ENCODE measurements at regions not wholly inside any gene's neighbourhood (a gene's known extent, or its start where the extent isn't known, plus 50 kb on each side); places are given as distances from the start of the nearest gene placed in this dataset.

DNA sequence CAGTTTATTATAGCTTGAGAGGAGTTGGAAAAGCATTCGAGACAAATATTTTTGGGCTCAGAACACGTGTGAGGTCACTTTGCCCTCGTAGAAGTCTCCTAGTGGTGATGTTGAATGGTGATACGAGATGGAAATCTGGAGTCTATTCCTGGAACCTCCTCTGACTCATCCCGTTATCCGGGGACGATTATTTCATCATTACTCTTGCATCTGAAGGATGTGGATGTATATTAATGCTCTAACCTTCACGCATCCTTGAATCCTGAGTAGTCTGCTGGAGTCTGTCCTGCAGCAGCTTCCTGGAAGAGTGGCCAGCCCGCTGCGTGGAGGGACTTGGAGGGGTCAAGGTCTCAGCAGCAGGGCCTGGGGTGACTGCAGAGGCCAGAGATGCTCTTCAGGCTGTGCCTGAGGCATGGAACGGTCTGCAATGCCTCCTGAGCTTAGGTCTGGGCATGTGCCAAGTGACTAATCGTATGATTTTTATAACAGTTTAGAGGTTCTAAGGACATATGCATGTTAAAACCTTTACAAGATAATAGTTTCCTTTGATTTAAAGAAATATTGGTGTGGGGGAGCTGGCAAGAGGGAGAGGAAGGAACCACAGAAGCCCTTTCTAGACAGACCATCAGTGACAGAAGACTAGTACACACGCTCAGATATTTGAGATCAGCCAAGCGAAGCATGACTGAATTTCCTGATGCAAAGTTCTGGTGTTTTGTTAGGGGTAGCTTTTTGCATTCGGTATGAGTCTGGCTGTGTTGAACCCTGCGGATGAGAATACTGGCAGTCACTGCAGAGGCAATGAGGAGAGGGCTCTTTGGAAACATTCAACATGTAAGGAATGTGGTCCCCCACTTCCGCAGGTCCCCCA lies 400.2 kb downstream of the QKI start:
- H3K27ac Mint-ChIP-seq, result no peak overlapping the region
- DNase-seq (no peak), ATAC-seq (no peak)
- peaks cover 26% of the 10 kb centered on the region for H3K27me3 Mint-ChIP-seq
- peaks cover 0 to 2% of the 10 kb centered on the region in 2 donors for H3K9me3 Mint-ChIP-seq
- H3K4me1 Mint-ChIP-seq, result peaks cover 5% of the 10 kb centered on the region
- no peak overlapping the region for H3K4me3 Mint-ChIP-seq

- DNase-seq (no peak), ATAC-seq (no peak)
- no peak overlapping the region for H3K4me3 Mint-ChIP-seq
- no peaks in the 10 kb centered on the region for H3K9me3 Mint-ChIP-seq
- H3K4me1 Mint-ChIP-seq, result peaks cover 5% of the 10 kb centered on the region
- H3K27ac Mint-ChIP-seq, result peak overlapping the region in 1 of 2 donors; percentile 48
- H3K27me3 Mint-ChIP-seq, result peaks cover 26% of the 10 kb centered on the region
Measured at GRCh38 chr6:163813979-163814493, 399.5 kb downstream of the QKI start.

DNA sequence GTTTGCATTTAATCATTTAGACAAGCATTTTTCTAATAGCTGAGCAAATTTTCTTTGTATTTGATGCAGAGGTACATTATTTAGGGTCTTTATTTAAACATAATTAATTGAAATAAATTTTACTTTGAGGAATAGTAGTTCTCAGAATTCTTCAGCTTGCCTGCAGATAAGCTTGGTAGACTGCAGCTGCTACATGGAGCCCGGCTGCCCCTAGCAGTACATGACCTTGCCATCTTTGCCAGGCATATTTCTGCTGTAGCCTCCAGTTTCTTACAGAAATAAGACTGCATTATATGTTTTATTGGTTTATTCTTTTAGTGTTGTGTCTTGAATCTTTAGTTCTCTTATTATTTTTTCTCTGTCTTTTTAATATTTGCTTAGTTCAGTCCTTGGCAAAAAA lies 396.8 kb downstream of the QKI start:
- Mint-ChIP-seq H3K27ac (no peak overlapping the region), H3K27me3 (peaks cover 26% of the 10 kb centered on the region), H3K4me1 (peaks cover 5% of the 10 kb centered on the region), H3K4me3 (no peak overlapping the region), H3K9me3 (no peaks in the 10 kb centered on the region)
- no peak for ATAC-seq
- no peak for DNase-seq

DNA sequence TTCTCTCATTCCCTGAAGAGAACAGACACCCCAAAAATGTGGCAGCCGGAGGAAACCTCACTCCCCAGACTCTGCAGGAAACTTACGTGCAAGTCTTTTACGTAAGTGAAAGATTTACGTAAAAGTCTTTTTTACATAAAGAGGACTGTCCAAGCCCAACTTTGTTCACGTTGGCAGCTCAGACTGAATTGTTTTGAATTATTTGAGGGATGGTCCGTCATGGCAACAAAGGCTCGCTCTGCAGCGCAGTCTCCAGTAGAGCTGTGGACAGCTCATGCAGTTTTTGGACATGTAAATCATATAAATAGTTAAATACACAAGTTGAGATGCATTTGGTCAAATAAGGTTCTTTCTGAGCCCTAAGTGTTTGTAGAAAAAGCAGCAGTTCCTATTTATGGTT lies 394.8 kb downstream of the QKI start:
- no peak for DNase-seq
- Mint-ChIP-seq H3K27me3 (peaks cover 15% of the 10 kb centered on the region), H3K4me3 (no peak overlapping the region), H3K27ac (no peak overlapping the region), H3K9me3 (no peaks in the 10 kb centered on the region), H3K4me1 (peaks cover 5% of the 10 kb centered on the region)
- no peak for ATAC-seq

GRCh38 chr6:163808871-163809270 lies 394.4 kb downstream of the QKI start:
- ATAC-seq, result no peak
- no peaks in the 10 kb centered on the region for H3K9me3 Mint-ChIP-seq

DNA sequence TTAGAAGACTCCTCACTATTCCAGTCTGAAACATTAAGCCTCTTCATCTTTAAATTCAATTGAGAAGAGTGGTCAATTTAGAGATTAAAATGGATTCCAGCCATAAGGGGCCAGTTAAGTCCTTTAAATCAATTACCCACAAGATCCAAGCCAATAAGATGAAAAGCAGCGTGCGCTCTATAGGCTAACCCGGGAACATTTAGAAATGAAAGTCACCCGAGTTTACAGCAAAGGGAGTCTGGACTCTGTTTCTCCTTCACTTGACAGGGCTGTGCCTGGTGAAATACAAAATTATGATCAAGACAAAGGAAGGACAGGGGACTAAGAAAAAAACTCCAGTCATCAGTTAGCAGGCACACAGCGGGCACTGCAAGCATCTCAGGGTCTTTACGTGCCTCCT lies 393.7 kb downstream of the QKI start:
- H3K4me3 Mint-ChIP-seq, result no peak overlapping the region
- no peaks in the 10 kb centered on the region for H3K4me1 Mint-ChIP-seq
- H3K27me3 Mint-ChIP-seq, result peaks cover 8% of the 10 kb centered on the region
- no peaks in the 10 kb centered on the region for H3K9me3 Mint-ChIP-seq
- ATAC-seq, result no peak
- DNase-seq, result no peak
- H3K27ac Mint-ChIP-seq, result no peak overlapping the region

More at GRCh38 chr6:163808871-163809270, 394.4 kb downstream of the QKI start:
- H3K4me3 Mint-ChIP-seq, result no peak overlapping the region
- peaks cover under 1% of the 10 kb centered on the region for H3K4me1 Mint-ChIP-seq
- no peak overlapping the region for H3K27ac Mint-ChIP-seq
- no peak for DNase-seq
- peaks cover 10% of the 10 kb centered on the region for H3K27me3 Mint-ChIP-seq

DNA sequence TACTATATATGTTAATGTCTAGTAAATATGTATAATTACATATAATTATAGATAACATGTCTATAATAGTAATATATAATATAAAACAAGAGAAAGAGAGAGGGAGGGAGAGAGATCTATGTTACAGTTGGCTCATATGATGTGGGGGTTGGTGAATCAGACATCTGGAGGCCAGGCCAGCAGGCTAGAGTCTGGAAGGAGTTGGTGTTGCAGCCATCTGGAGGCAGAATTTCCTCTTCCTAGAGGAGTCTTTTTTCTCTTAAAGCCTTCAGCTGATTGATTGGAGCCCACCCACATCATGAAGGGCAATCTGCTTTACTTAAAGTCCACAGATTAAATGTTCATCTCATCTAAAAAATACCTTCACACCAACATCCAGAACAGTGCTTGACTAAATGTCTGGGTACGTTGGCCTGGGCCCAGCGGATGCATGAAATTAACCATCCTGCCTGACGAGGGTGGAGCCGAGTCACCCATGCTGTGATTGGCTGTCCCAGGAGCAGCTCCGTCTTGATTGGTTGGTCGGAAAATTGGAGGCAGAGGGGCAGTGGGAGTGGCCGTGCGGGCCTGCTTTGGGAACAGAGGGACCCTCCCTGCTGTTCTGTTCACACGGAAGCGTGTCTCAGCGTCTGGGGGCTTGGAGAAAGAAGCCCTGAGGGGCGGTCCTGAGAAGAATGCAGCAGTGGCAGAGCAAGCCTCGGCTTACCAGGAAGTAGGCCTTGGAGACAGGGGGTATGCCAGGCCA lies 392.4 kb downstream of the QKI start:
- Mint-ChIP-seq H3K9me3 (no peaks in the 10 kb centered on the region), H3K4me3 (no peak overlapping the region), H3K27me3 (peaks cover 8% of the 10 kb centered on the region), H3K4me1 (no peaks in the 10 kb centered on the region), H3K27ac (no peak overlapping the region)
- DNase-seq (no peak), ATAC-seq (no peak)

- ATAC-seq, result no peak
- H3K9me3 Mint-ChIP-seq, result peaks cover 3 to 4% of the 10 kb centered on the region in 2 donors
- H3K27ac Mint-ChIP-seq, result no peak overlapping the region
- no peaks in the 10 kb centered on the region for H3K4me1 Mint-ChIP-seq
- no peak overlapping the region for H3K4me3 Mint-ChIP-seq
- H3K27me3 Mint-ChIP-seq, result peaks cover 8% of the 10 kb centered on the region
- no peak for DNase-seq
Measured at GRCh38 chr6:163804991-163805390, 390.5 kb downstream of the QKI start.

DNA sequence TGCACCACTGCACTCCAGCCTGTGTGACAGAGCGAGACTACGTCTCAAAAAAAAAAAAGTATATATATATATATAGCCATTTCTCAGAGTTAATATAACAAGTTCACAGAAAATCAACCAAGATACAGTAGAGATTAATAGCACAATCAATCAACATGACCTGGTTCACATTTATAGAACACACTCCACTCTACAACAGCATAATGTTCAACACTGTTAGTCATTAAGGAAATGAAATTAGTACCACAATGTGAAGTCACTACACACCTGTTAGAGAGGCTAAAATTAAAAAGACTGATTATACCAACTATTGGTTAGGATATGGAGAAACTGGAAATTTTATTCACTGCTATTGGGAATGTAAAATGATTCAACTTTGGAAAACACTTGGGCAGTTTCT lies 387.7 kb downstream of the QKI start:
- H3K27ac Mint-ChIP-seq, result no peak overlapping the region
- no peak overlapping the region for H3K4me3 Mint-ChIP-seq
- DNase-seq, result no peak
- peaks cover 15% of the 10 kb centered on the region for H3K27me3 Mint-ChIP-seq
- no peak for ATAC-seq
- no peaks in the 10 kb centered on the region for H3K4me1 Mint-ChIP-seq
- H3K9me3 Mint-ChIP-seq, result peaks cover 4 to 7% of the 10 kb centered on the region in 2 donors

DNA sequence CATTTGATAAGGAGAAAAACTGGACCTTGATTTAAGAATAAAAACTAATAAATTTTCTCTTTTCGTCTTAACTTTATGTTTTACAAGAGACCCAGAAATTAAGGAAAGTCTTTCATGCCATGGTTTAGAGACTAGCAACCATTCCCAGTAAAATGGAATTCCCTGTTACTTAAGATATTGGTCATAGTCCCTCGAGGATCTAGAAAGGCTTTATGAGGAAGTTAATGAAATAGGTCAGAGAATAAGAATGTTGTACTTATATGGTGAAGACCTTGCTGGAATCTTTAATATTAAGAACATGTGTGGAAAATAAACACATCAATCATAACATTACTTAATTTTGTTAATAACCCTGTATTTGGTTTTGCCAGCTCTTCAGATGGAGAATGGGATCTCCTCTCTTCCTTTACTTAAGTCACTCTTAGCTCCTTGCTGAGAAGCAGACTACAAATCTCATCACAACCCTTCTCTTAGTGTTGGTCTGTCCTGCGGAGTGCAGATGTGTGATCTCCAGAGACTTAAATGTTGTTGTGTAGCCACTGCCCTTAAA lies 382.9 kb downstream of the QKI start:
- no peak overlapping the region for H3K27ac Mint-ChIP-seq
- H3K27me3 Mint-ChIP-seq, result peaks cover 12% of the 10 kb centered on the region
- peaks cover 4 to 7% of the 10 kb centered on the region in 2 donors for H3K9me3 Mint-ChIP-seq
- no peak for ATAC-seq
- no peaks in the 10 kb centered on the region for H3K4me1 Mint-ChIP-seq
- H3K4me3 Mint-ChIP-seq, result no peak overlapping the region
- DNase-seq, result no peak

DNA sequence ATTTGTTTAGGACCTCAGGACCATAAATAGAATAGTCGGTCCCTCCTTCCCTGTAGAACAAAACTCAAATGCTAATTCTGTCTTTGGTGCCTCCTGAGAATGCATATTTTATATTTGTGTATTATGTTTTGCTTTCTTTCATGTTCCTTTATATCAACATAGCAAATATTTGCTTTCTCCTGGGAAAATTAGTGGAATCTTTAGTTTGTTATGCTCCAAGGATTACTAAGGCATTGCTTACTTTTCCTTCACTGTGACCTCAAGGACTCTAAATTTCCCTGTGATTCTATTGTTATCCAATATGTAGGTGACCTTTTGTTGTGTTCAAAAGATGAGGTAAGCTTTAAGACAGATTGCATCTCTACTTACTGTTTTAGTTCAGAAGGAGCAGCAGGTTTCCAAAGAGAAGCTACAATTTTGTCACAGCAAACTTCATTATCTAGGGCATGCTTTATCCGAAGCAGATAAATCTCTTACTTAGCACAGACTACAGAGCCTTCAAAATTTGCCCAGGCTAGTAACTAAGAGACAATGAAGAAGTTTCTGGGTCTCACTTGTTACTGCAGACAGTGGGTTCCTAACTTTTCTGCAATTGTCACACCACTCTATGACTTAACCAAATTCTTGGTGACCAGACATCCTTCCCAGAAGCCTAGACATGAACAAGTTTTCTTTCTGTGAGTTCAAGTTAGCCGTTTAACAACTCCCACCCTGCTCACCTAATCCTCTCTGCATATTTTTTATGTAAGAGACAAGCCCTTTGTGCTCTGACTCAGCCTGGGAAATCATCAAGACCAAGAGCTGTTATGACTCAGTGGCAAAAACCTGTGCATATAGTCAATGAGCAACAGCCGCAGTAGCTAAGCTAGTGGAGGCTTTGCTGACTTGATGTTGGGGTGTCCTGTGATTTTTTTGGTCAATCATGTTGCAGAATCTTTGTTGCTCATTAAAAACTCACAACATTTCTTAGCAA lies 378.8 kb downstream of the QKI start:
- Mint-ChIP-seq H3K27ac (no peak overlapping the region), H3K4me3 (no peak overlapping the region), H3K27me3 (peaks cover 31% of the 10 kb centered on the region)

GRCh38 chr6:163790266-163790840 lies 375.8 kb downstream of the QKI start:
- no peak overlapping the region for H3K4me3 Mint-ChIP-seq
- H3K27ac Mint-ChIP-seq, result no peak overlapping the region
- no peaks in the 10 kb centered on the region for H3K4me1 Mint-ChIP-seq
- H3K9me3 Mint-ChIP-seq, result no peaks in the 10 kb centered on the region
- peaks cover 27% of the 10 kb centered on the region for H3K27me3 Mint-ChIP-seq
- no peak for DNase-seq
- ATAC-seq, result no peak

More for the DNA sequence above, 378.8 kb downstream of the QKI start:
- ATAC-seq, result peak; percentile 54
- Mint-ChIP-seq H3K4me1 (no peaks in the 10 kb centered on the region), H3K9me3 (no peaks in the 10 kb centered on the region)
- DNase-seq, result no peak

DNA sequence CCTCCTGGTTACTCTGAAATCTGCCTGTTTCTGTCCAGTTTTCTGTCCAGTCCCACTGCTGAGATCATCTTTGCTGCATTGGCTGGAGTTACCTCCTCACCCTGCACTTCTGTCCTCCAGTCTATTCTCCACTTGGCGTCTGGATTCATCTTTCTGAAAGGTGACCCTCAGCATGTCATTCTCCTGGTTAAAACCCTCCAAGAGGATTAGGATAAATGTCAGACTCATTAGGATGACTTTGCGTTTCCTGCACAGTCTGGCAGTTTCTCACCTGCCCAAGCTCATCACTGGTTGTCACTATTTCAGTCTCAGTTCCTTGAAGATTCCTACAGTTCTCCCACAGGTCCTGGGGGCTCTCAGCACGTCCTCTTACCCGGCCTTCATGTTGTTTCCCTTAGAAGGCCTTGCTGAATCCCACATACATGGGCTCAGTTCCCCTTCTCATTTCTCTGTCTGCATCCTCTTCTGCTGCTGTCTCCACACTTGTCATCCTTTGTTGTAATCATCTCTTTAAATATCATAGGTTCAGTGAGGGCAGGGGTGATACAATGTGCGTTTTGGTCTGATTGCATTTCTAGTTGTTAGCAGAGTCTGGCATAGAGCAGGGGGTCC lies 374.8 kb downstream of the QKI start:
- ATAC-seq (no peak), DNase-seq (no peak)
- Mint-ChIP-seq H3K9me3 (no peaks in the 10 kb centered on the region), H3K4me3 (no peak overlapping the region), H3K27ac (no peak overlapping the region), H3K4me1 (no peaks in the 10 kb centered on the region), H3K27me3 (peaks cover 27% of the 10 kb centered on the region)

GRCh38 chr6:163786995-163787671 lies 372.6 kb downstream of the QKI start:
- ATAC-seq (no peak), DNase-seq (no peak)
- peaks cover 31% of the 10 kb centered on the region for H3K27me3 Mint-ChIP-seq
- peaks cover 0 to 6% of the 10 kb centered on the region in 2 donors for H3K9me3 Mint-ChIP-seq
- H3K4me3 Mint-ChIP-seq, result no peak overlapping the region
- H3K27ac Mint-ChIP-seq, result no peak overlapping the region
- H3K4me1 Mint-ChIP-seq, result peaks cover 7% of the 10 kb centered on the region

All from stimulated activated naive CD8-positive, alpha-beta T cell treated with anti-CD3 and anti-CD28 coated beads, Interleukin-15, amount 100 ng/mL, for 72 hours (primary cell).